Nephron progenitor cell (in vitro differentiated cells): ENCODE measurements at regions not wholly inside any gene's neighbourhood (a gene's known extent, or its start where the extent isn't known, plus 50 kb on each side); places are given as distances from the start of the nearest gene placed in this dataset.
A peak's percentile ranks its signal among the peaks of the same experiment; 100 is the strongest.
"Not testable (repeated sequence)": the region's sequence is repeated elsewhere in the genome, so short reads cannot be mapped to it uniquely, and the experiment has no call there.

Source experiments
- DNase-seq: peaks from one replicate; pipeline ENCODE4 v3.0.0; 2021
- H3K27ac Mint-ChIP-seq: 2 replicates; pipeline ENCODE4 v1.8.0; 2021; ENCODE audit warnings: mild to moderate bottlenecking, moderate library complexity, mixed read lengths
- H3K27me3 Mint-ChIP-seq: 2 replicates; pipeline ENCODE4 v1.8.0; 2021; ENCODE audit warnings: mild to moderate bottlenecking, low read depth, mixed read lengths; ENCODE audit not compliant: poor library complexity
- H3K36me3 Mint-ChIP-seq: 2 replicates; pipeline ENCODE4 v1.8.0; 2021; ENCODE audit warnings: low read depth, mixed read lengths
- H3K4me1 Mint-ChIP-seq: 2 replicates; pipeline ENCODE4 v1.8.0; 2021; ENCODE audit warnings: mixed read lengths
- H3K4me3 Mint-ChIP-seq: 2 replicates; pipeline ENCODE4 v1.8.0; 2021; ENCODE audit warnings: mild to moderate bottlenecking, moderate library complexity, mixed read lengths
- H3K9me3 Mint-ChIP-seq: 2 replicates; pipeline ENCODE4 v1.8.0; 2021; ENCODE audit warnings: mild to moderate bottlenecking, moderate library complexity, mixed read lengths
- TF ChIP-seq, protein P1 (sequence below): fragments of 200-600 bp; sonication (generic); IDR thresholded peaks from 2 replicates; pipeline ENCODE4 v1.5.0; 2021; ENCODE audit warnings: antibody characterized with exemption

DNA sequence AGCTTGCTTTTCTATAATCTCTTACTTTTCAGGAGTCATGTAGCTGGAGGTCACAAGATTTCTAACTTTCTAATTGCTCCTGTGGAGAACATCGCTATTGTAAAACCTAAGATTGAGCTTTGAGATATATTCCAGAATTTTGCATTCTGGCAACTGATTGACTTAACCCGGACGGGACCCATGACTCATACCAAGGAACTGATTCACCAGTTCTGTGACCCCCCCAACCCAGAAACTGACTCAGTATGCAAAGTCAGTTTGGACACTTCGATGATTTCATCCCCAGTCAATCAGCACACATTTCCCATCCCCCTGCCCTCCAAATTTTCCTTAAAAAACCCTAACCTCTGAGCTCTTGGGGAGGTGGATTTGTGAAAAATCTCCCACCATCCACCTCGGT, 396.5 kb upstream of the GBE1 start:
- Mint-ChIP-seq H3K27ac (no peak overlapping the region), H3K4me3 (no peak overlapping the region), H3K36me3 (no peaks in the 10 kb centered on the region), H3K4me1 (no peaks in the 10 kb centered on the region), H3K9me3 (peaks cover 11% of the 10 kb centered on the region), H3K27me3 (no peaks in the 10 kb centered on the region)
- TF ChIP-seq, protein P1, sequence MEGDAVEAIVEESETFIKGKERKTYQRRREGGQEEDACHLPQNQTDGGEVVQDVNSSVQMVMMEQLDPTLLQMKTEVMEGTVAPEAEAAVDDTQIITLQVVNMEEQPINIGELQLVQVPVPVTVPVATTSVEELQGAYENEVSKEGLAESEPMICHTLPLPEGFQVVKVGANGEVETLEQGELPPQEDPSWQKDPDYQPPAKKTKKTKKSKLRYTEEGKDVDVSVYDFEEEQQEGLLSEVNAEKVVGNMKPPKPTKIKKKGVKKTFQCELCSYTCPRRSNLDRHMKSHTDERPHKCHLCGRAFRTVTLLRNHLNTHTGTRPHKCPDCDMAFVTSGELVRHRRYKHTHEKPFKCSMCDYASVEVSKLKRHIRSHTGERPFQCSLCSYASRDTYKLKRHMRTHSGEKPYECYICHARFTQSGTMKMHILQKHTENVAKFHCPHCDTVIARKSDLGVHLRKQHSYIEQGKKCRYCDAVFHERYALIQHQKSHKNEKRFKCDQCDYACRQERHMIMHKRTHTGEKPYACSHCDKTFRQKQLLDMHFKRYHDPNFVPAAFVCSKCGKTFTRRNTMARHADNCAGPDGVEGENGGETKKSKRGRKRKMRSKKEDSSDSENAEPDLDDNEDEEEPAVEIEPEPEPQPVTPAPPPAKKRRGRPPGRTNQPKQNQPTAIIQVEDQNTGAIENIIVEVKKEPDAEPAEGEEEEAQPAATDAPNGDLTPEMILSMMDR, result no peak
- DNase-seq, result no peak

- H3K27ac Mint-ChIP-seq, H3K27me3 Mint-ChIP-seq, H3K36me3 Mint-ChIP-seq, DNase-seq, H3K4me3 Mint-ChIP-seq, H3K4me1 Mint-ChIP-seq: not testable (repeated sequence)
- H3K9me3 Mint-ChIP-seq, result peaks cover 11% of the 10 kb centered on the region
Observed at GRCh38 chr3:82153892-82154291, 392.4 kb upstream of the GBE1 start.

DNA sequence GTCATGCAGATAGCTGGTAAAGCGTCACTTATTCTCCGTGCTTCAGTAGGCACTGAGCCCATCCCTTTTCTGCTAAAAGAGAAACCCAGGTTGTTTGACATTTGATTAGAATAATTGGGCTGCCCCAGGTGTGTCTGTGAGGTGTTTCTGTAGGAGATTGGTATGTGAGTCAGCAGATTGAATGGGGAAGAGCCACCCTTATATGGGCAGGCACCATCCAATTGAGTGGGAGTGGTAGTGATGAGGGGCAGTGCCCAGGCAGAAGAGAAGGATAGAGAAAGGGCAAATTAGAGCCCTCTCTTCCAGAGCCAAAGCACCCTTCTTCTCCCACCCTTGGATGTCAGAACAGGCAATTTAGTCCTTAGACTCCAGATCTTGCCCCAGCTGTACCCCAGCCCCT, 384.3 kb upstream of the GBE1 start:
- H3K36me3 Mint-ChIP-seq, result no peaks in the 10 kb centered on the region
- TF ChIP-seq, protein P1, result no peak
- no peaks in the 10 kb centered on the region for H3K9me3 Mint-ChIP-seq
- H3K27me3 Mint-ChIP-seq, result no peaks in the 10 kb centered on the region
- H3K4me1 Mint-ChIP-seq, result no peaks in the 10 kb centered on the region
- no peak for DNase-seq
- no peak overlapping the region for H3K27ac Mint-ChIP-seq
- H3K4me3 Mint-ChIP-seq, result no peak overlapping the region

DNA sequence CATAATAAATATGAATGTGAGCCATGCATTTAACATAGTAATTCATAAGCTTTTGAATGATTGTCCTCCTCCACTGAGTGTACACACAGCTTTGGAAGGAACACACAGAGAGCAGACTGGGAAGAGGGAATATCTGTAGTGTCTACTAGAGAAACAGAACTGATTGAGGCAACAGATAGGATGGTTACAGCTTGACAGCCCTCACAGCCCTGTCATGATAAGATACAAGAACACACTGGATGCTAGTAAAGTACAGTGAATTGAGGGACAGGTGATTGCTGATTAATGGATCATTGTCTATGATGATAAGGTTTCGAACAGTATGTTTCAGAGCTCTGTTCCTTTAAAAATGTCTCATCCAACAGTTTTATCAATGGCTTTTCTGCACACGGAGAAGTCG, 383.4 kb upstream of the GBE1 start:
- no peak for DNase-seq
- Mint-ChIP-seq H3K4me3 (no peak overlapping the region), H3K4me1 (no peaks in the 10 kb centered on the region), H3K9me3 (no peaks in the 10 kb centered on the region), H3K27ac (no peak overlapping the region), H3K27me3 (no peaks in the 10 kb centered on the region), H3K36me3 (no peaks in the 10 kb centered on the region)
- TF ChIP-seq, protein P1, result no peak

- peaks cover 7% of the 10 kb centered on the region for H3K9me3 Mint-ChIP-seq
- TF ChIP-seq, protein P1, result no peak
- H3K27me3 Mint-ChIP-seq, result no peaks in the 10 kb centered on the region
- H3K27ac Mint-ChIP-seq, result peak overlapping the region; percentile 29
- H3K36me3 Mint-ChIP-seq, result no peaks in the 10 kb centered on the region
- H3K4me3 Mint-ChIP-seq, result no peak overlapping the region
- DNase-seq, result no peak
- no peaks in the 10 kb centered on the region for H3K4me1 Mint-ChIP-seq
Observed at GRCh38 chr3:82143661-82144412, 382.4 kb upstream of the GBE1 start.

- H3K27ac Mint-ChIP-seq, result no peak overlapping the region
- no peaks in the 10 kb centered on the region for H3K27me3 Mint-ChIP-seq
- no peak for DNase-seq
- no peaks in the 10 kb centered on the region for H3K36me3 Mint-ChIP-seq
- H3K4me3 Mint-ChIP-seq, result no peak overlapping the region
- TF ChIP-seq, protein P1, result no peak
- H3K4me1 Mint-ChIP-seq, result no peaks in the 10 kb centered on the region
- H3K9me3 Mint-ChIP-seq, result peaks cover 9% of the 10 kb centered on the region
Observed at GRCh38 chr3:82141592-82141991, 380.1 kb upstream of the GBE1 start.
